Neuron (in vitro differentiated cells): ENCODE measurements at regions not wholly inside any gene's neighbourhood (a gene's known extent, or its start where the extent isn't known, plus 50 kb on each side); places are given as distances from the start of the nearest gene placed in this dataset.
"Not testable (repeated sequence)": the region's sequence is repeated elsewhere in the genome, so short reads cannot be mapped to it uniquely, and the experiment has no call there.

Experiments used
- H2AFZ ChIP-seq: one replicate; pipeline ENCODE4 v1.6.1; 2013; ENCODE audit warnings: low read depth, mild to moderate bottlenecking, inconsistent platforms, low read length, moderate library complexity
- H3K27me3 ChIP-seq: one replicate; pipeline ENCODE4 v1.6.1; 2013; ENCODE audit warnings: low read length; ENCODE audit not compliant: insufficient read depth
- H3K36me3 ChIP-seq: one replicate; pipeline ENCODE4 v1.6.1; 2013; ENCODE audit warnings: low read length; ENCODE audit not compliant: insufficient read depth
- H3K4me1 ChIP-seq: one replicate; pipeline ENCODE4 v1.6.1; 2013; ENCODE audit warnings: low read length; ENCODE audit not compliant: insufficient read depth
- H3K4me3 ChIP-seq: 2 replicates; pipeline ENCODE4 v1.5.1; 2013; ENCODE audit warnings: mild to moderate bottlenecking, low read length, moderate library complexity
- H3K9me3 ChIP-seq: one replicate; pipeline ENCODE4 v1.6.1; 2013; ENCODE audit warnings: low read length

DNA sequence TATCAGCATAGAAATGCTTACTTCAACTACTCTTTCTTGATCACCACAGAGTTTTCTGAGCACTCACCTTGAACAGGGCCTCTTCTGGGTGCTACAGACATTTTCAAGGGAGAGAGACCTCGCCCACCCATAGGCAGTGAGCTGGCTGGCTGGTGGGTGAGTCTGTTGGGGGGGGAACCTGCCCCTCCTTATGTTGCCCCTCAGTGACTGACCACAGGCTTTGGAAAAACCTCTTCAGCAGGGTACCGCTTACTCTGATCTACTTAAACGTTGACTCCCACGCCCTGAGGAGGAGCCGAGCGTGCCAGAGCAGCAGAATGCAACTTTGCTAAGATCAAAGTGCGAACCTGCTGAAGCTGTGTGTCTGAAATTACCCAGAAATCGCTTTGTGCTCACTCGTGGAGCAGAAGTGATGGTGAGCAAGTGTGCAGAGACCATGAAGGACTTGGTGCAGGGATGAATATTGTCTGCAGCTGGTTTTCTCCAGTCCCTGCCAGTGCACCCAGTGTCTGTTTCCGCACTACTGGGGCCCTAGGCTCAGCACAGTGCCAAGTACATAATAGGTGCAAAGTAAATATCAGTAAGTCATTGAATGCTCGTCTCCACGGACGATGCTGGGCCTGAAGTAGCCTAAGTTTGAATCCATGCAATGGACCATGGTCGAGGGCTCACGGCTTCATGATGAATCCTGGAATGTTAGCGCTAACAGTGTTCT is 158.7 kb upstream of the IRF2BP2 start:
- no peak overlapping the region for H2AFZ ChIP-seq
- no peaks in the 10 kb centered on the region for H3K36me3 ChIP-seq
- H3K9me3 ChIP-seq = no peaks in the 10 kb centered on the region
- H3K4me3 ChIP-seq = no peak overlapping the region
- no peaks in the 10 kb centered on the region for H3K27me3 ChIP-seq
- peaks cover 15% of the 10 kb centered on the region for H3K4me1 ChIP-seq

DNA sequence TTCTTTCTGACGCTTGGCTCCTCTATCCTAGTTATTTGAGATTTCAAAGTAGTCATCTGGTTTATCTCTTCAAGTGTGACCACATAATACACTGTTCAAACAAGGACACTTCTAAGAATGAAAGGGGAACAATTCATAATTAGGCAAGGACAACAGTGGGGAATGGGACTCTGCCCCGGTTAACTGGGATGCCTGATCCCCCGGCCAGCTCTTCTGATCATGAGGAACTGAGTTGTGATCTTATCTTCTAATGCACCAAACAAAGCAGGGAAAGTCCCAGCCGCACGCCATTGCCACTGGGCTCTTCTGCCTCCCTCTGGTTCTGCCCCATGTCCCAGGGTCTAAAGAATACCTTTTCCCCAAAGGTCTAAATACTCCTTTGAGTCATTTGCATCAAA is 158.2 kb upstream of the IRF2BP2 start:
- Histone ChIP-seq H3K27me3 (no peaks in the 10 kb centered on the region), H3K4me3 (no peak overlapping the region), H3K36me3 (no peaks in the 10 kb centered on the region), H2AFZ (no peak overlapping the region), H3K4me1 (peaks cover 15% of the 10 kb centered on the region), H3K9me3 (no peaks in the 10 kb centered on the region)

DNA sequence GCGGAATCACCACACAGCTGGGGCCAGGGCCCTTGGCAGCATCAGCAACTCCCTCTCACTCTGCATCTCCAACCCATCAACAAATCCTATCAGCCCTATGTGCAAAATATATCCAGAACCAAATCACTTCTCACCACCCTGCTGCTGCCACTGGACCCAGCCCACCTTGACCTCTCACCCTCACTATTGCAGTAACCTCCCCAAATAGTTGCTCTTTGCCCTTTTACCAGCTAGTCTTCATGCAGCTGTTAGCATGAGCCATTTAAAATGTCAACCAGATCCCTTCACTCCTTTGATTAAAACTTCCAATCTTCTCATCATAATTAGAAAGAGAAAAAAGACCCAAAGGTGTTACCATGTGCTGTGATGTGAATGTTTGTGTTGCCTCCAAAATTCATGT is 155.7 kb upstream of the IRF2BP2 start:
- H3K9me3 ChIP-seq = no peaks in the 10 kb centered on the region
- no peaks in the 10 kb centered on the region for H3K27me3 ChIP-seq
- H2AFZ ChIP-seq = no peak overlapping the region
- no peak overlapping the region for H3K4me3 ChIP-seq
- peaks cover 9% of the 10 kb centered on the region for H3K4me1 ChIP-seq
- H3K36me3 ChIP-seq = no peaks in the 10 kb centered on the region

GRCh38 chr1:234765181-234765580 is 155.2 kb upstream of the IRF2BP2 start:
- no peaks in the 10 kb centered on the region for H3K9me3 ChIP-seq
- H2AFZ ChIP-seq = no peak overlapping the region
- no peaks in the 10 kb centered on the region for H3K27me3 ChIP-seq
- no peak overlapping the region for H3K4me3 ChIP-seq
- no peaks in the 10 kb centered on the region for H3K36me3 ChIP-seq
- H3K4me1 ChIP-seq = peaks cover 8% of the 10 kb centered on the region

DNA sequence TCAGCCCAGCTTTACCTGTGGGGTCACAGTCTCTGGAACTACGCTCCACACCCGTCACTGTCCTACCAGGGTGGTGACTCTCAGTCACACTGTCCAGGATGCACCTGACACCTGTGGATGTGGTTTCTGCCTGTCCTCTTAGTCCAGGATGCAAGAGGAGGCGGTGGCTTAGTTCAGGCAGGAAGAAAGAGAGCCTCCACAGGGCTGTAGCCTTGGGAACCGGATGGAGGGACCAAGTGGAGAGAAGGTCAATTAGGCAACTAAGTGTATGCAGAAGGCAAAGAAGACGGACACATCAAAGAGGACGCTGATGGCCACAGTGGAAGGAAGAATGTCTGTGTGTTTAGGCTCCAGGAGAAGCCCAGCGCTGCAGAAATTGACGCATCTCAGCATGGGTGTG is 153.9 kb upstream of the IRF2BP2 start:
- Histone ChIP-seq H2AFZ (no peak overlapping the region), H3K4me3 (no peak overlapping the region), H3K27me3 (no peaks in the 10 kb centered on the region), H3K4me1 (peaks cover 4% of the 10 kb centered on the region), H3K36me3 (no peaks in the 10 kb centered on the region), H3K9me3 (no peaks in the 10 kb centered on the region)

- Histone ChIP-seq H3K9me3 (no peaks in the 10 kb centered on the region), H2AFZ (no peak overlapping the region), H3K4me1 (peaks cover 4% of the 10 kb centered on the region), H3K27me3 (no peaks in the 10 kb centered on the region), H3K36me3 (no peaks in the 10 kb centered on the region), H3K4me3 (no peak overlapping the region)
Observed at GRCh38 chr1:234763367-234763766, 153.4 kb upstream of the IRF2BP2 start.

DNA sequence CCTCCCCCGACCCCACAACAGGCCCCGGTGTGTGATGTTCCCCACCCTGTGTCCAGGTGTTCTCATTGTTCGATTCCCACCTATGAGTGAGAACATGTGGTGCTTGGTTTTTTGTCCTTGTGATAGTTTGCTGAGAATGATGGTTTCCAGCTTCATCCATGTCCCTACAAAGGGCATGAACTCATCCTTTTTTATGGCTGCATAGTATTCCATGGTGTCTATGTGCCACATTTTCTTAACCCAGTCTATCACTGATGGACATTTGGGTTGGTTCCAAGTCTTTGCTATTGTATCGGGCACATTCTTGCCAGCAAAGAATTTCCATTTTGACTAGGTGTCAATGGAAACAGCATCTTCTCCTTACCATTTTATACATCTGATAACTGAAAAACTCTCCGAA is 152.1 kb upstream of the IRF2BP2 start:
- H3K4me1 ChIP-seq, H3K27me3 ChIP-seq, H2AFZ ChIP-seq, H3K4me3 ChIP-seq, H3K9me3 ChIP-seq, H3K36me3 ChIP-seq: not testable (repeated sequence)

- H3K9me3 ChIP-seq = no peaks in the 10 kb centered on the region
- no peak overlapping the region for H3K4me3 ChIP-seq
- H3K27me3 ChIP-seq = no peaks in the 10 kb centered on the region
- H3K4me1 ChIP-seq = peaks cover 4% of the 10 kb centered on the region
- H2AFZ ChIP-seq = no peak overlapping the region
- no peaks in the 10 kb centered on the region for H3K36me3 ChIP-seq
Observed at GRCh38 chr1:234760303-234760723, 150.3 kb upstream of the IRF2BP2 start.

DNA sequence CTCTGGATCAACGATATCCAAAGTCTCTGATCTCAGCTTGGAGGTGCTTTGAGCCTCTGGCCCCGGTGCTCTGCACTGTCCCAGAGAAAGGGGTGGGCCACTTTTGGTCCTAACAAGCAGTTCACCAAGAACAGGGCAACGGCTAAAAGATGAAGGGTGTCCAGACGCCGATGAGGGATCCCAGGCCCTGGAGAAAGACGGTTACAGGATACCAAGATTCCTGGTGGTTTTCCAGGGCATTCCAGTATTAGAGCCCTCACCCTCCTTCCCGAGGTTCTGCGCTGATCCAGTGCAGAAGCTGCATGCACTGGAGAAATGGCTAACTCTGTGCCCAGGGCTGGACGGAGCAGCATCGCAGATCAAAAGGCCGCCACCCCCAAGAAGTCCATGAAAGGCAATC is 149.9 kb upstream of the IRF2BP2 start:
- Histone ChIP-seq H3K4me3 (no peak overlapping the region), H3K36me3 (no peaks in the 10 kb centered on the region), H3K4me1 (peaks cover 4% of the 10 kb centered on the region), H3K27me3 (no peaks in the 10 kb centered on the region), H2AFZ (no peak overlapping the region), H3K9me3 (no peaks in the 10 kb centered on the region)

GRCh38 chr1:234758851-234759250 is 148.9 kb upstream of the IRF2BP2 start:
- H3K4me3 ChIP-seq = no peak overlapping the region
- H3K27me3 ChIP-seq = no peaks in the 10 kb centered on the region
- H3K36me3 ChIP-seq = no peaks in the 10 kb centered on the region
- H3K4me1 ChIP-seq = peaks cover 4% of the 10 kb centered on the region
- H2AFZ ChIP-seq = no peak overlapping the region
- H3K9me3 ChIP-seq = no peaks in the 10 kb centered on the region

GRCh38 chr1:234756857-234757256 is 146.9 kb upstream of the IRF2BP2 start:
- H2AFZ ChIP-seq = no peak overlapping the region
- no peaks in the 10 kb centered on the region for H3K27me3 ChIP-seq

DNA sequence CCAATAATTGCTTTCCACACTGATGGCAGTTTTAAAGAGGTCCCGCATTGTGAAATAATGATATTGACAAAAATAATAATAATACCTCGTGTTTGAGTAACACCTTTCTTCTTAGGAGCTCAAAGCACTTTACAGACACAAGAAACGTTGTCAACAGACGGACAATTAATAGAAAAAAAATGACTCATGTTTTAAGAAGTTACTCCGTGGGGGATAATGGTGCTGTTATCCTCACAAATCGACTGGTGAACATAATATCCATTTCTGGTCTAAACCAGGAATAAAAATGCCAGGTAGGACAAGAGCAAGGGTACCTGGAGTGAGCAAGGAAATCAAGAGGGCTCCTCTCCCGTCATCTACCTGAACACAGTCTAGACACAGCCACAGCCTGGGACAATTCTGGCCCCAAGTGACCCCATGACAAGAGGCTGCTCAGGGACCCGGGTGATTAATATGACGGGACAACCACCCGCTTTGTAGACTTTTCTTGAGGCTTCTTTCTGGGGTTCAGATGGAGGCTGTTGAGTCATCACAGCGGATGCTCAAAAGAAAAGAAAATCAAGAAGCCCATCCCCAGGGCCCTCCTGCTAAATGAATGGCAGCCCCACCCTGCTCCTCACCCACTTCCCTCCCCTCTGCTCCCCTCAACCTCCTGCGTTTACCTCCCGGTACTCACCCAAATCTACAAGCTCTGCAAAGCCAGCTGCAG is 146.2 kb upstream of the IRF2BP2 start:
- peaks cover 4% of the 10 kb centered on the region for H3K4me1 ChIP-seq
- H3K4me3 ChIP-seq = no peak overlapping the region
- H3K27me3 ChIP-seq = no peaks in the 10 kb centered on the region
- H2AFZ ChIP-seq = no peak overlapping the region
- no peaks in the 10 kb centered on the region for H3K36me3 ChIP-seq
- no peaks in the 10 kb centered on the region for H3K9me3 ChIP-seq

More at GRCh38 chr1:234756857-234757256, 146.9 kb upstream of the IRF2BP2 start:
- Histone ChIP-seq H3K4me1 (peaks cover 4% of the 10 kb centered on the region), H3K4me3 (no peak overlapping the region), H3K36me3 (no peaks in the 10 kb centered on the region), H3K9me3 (no peaks in the 10 kb centered on the region)

- no peaks in the 10 kb centered on the region for H3K27me3 ChIP-seq
- H3K36me3 ChIP-seq = no peaks in the 10 kb centered on the region
- H2AFZ ChIP-seq = no peak overlapping the region
- peaks cover 9% of the 10 kb centered on the region for H3K4me1 ChIP-seq
- H3K9me3 ChIP-seq = no peaks in the 10 kb centered on the region
- no peak overlapping the region for H3K4me3 ChIP-seq
Observed at GRCh38 chr1:234755449-234755863, 145.5 kb upstream of the IRF2BP2 start.
